Muscle of back (tissue), 3 donors: ENCODE measurements at regions not wholly inside any gene's neighbourhood (a gene's known extent, or its start where the extent isn't known, plus 50 kb on each side); places are given as distances from the start of the nearest gene placed in this dataset.
A peak's percentile ranks its signal among the peaks of the same experiment; 100 is the strongest.

Source experiments
- DNase-seq, 3 donors: peaks; one replicate each; pipeline versions ENCODE4 v3.0.0 to v3.0.0-alpha.2; 2013

- DNase-seq: no peak
These were observed 586.4 kb upstream of the REG3G start for GRCh38 chr2:78439122-78439521.

- no peak for DNase-seq
These were observed 569.9 kb upstream of the REG3G start for GRCh38 chr2:78455586-78455985.

GRCh38 chr2:78457269-78457668 is 568.2 kb upstream of the REG3G start:
- DNase-seq: no peak

- no peak for DNase-seq
These were observed 559.8 kb upstream of the REG3G start for GRCh38 chr2:78465707-78466106.

- no peak for DNase-seq
These were observed 548.8 kb upstream of the REG3G start for GRCh38 chr2:78476619-78477229.

GRCh38 chr2:78486565-78486964 is 538.9 kb upstream of the REG3G start:
- DNase-seq: no peak

- DNase-seq: no peak
These were observed 527.4 kb upstream of the REG3G start for GRCh38 chr2:78498125-78498524.

- DNase-seq: no peak
These were observed 519.2 kb upstream of the REG3G start for GRCh38 chr2:78506301-78506700.

- DNase-seq: no peak
These were observed 503.6 kb upstream of the REG3G start for GRCh38 chr2:78521938-78522337.

GRCh38 chr2:78532762-78533379 is 492.6 kb upstream of the REG3G start:
- DNase-seq: no peak

GRCh38 chr2:78535395-78535794 is 490.1 kb upstream of the REG3G start:
- DNase-seq: no peak

- no peak for DNase-seq
These were observed 487.2 kb upstream of the REG3G start for GRCh38 chr2:78538322-78538721.

- no peak for DNase-seq
These were observed 485.2 kb upstream of the REG3G start for GRCh38 chr2:78540255-78540654.

GRCh38 chr2:78541088-78541450 is 484.4 kb upstream of the REG3G start:
- DNase-seq: no peak

- no peak for DNase-seq
These were observed 483.8 kb upstream of the REG3G start for GRCh38 chr2:78541451-78542267.

GRCh38 chr2:78546843-78547242 is 478.7 kb upstream of the REG3G start:
- DNase-seq: no peak

- peak in 1 of 3 donors; percentile 40 for DNase-seq
These were observed 475.7 kb upstream of the REG3G start for GRCh38 chr2:78549766-78550165.

- DNase-seq: no peak
These were observed 471.4 kb upstream of the REG3G start for GRCh38 chr2:78553866-78554647.

- peak; percentile 67 to 90 (median 82) for DNase-seq
These were observed 463.6 kb upstream of the REG3G start for GRCh38 chr2:78561876-78562275.

GRCh38 chr2:78564666-78565065 is 460.8 kb upstream of the REG3G start:
- DNase-seq: no peak

GRCh38 chr2:78568782-78569373 is 456.6 kb upstream of the REG3G start:
- no peak for DNase-seq

GRCh38 chr2:78576409-78576808 is 449.1 kb upstream of the REG3G start:
- no peak for DNase-seq
